Esophagus (tissue), 2 donors: ENCODE measurements at regions not wholly inside any gene's neighbourhood (a gene's known extent, or its start where the extent isn't known, plus 50 kb on each side); places are given as distances from the start of the nearest gene placed in this dataset.

ENCODE experiments used
- H3K27ac ChIP-seq, 2 donors: one replicate each; pipeline ENCODE4 v1.5.1; 2013; ENCODE audit warnings: low read depth in 2 of 2, mild to moderate bottlenecking in 2 of 2, inconsistent platforms in 1 of 2, low read length in 1 of 2, moderate library complexity in 1 of 2
- H3K27me3 ChIP-seq, 2 donors: one replicate each; pipeline ENCODE4 v1.6.1; 2013; ENCODE audit warnings: low read length in 2 of 2, control low read depth in 1 of 2, mild to moderate bottlenecking in 1 of 2; ENCODE audit not compliant: insufficient read depth in 2 of 2, control insufficient read depth in 1 of 2
- H3K36me3 ChIP-seq, 2 donors: one replicate each; pipeline ENCODE4 v1.6.1; 2013; ENCODE audit warnings: low read length in 1 of 2; ENCODE audit not compliant: control insufficient read depth in 2 of 2, insufficient read depth in 2 of 2
- H3K4me1 ChIP-seq, 2 donors: one replicate each; pipeline ENCODE4 v1.6.1; 2013; ENCODE audit warnings: low read length in 1 of 2; ENCODE audit not compliant: control insufficient read depth in 2 of 2, insufficient read depth in 2 of 2
- H3K4me3 ChIP-seq, 2 donors: one replicate each; pipeline ENCODE4 v1.5.1; 2013; ENCODE audit warnings: low read length in 2 of 2, mild to moderate bottlenecking in 2 of 2, low read depth in 1 of 2, moderate library complexity in 1 of 2
- H3K9me3 ChIP-seq, 2 donors: one replicate each; pipeline ENCODE4 v1.6.1; 2013; ENCODE audit warnings: mild to moderate bottlenecking in 2 of 2, low read depth in 1 of 2, low read length in 1 of 2, moderate library complexity in 1 of 2; ENCODE audit not compliant: control insufficient read depth in 2 of 2, insufficient read depth in 1 of 2
- WGBS, 2 donors: extraction: QIAGEN DNeasy Blood & Tissue Kit; methylation state at CpG; one replicate each; pipeline ENCODE4 v1.1.7; 2013; 5-methylcytosine and 5-hydroxymethylcytosine counted together
- donor health status: healthy with polysubstance abuse.
- donor health status: Bipolar disorder and iron deficiency.

- Histone ChIP-seq H3K27ac (no peak overlapping the region), H3K9me3 (no peaks in the 10 kb centered on the region), H3K4me1 (no peaks in the 10 kb centered on the region), H3K27me3 (no peaks in the 10 kb centered on the region), H3K36me3 (no peaks in the 10 kb centered on the region), H3K4me3 (no peak overlapping the region)
- 59 to 66% methylated on average over 4 of the region's 4 CpGs for WGBS, 2 donors
Measured at GRCh38 chr3:171940151-171940649, 97.1 kb downstream of the TMEM212 start.

DNA sequence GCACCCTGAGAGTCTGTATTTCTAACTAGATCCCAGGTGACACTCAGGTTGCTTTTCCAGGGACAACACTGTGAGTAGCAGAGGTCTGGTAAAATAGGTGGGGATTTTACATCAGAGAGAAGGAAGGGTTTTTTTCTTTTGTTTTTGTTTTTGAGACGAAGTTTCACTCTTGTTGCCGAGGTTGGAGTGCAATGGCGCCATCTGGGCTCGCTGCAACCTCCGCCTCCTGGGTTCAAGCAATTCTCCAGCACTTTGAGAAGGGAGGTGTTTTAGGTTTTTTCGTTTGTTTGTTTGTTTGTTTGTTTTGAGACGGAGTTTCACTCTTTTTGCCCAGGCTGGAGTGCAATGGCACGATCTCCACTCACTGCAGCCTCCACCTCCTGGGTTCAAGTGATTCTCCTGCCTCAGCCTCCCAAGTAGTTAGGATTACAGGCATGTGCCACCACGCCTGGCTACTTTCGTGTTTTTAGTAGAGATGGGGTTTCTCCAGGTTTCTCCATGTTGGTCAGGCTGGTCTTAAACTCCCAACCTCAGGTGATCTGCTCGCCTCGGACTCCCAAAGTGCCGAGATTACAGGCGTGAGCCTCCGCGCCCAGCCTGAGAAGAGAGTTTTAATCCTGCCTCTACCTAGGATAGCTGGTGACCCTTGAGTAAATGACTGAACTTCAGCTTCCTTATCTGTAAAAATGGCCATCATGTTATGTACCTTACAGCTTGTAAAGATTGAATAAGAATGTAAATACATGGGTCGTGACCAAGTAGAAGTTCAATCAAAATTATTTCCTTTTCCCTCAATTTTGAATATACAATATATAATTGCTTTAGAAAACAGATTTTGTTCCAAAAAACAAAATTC lies 95.9 kb upstream of the FNDC3B start:
- H3K4me3 ChIP-seq = no peak overlapping the region
- H3K36me3 ChIP-seq = no peaks in the 10 kb centered on the region
- H3K27ac ChIP-seq = no peak overlapping the region
- H3K4me1 ChIP-seq = no peaks in the 10 kb centered on the region
- 90 to 93% methylated on average over 17 of the region's 17 CpGs for WGBS, 2 donors
- no peaks in the 10 kb centered on the region for H3K9me3 ChIP-seq
- no peaks in the 10 kb centered on the region for H3K27me3 ChIP-seq

- H3K27ac ChIP-seq = no peak overlapping the region
- H3K36me3 ChIP-seq = no peaks in the 10 kb centered on the region
- H3K4me1 ChIP-seq = no peaks in the 10 kb centered on the region
- H3K4me3 ChIP-seq = no peak overlapping the region
- no peaks in the 10 kb centered on the region for H3K27me3 ChIP-seq
- 51 to 57% methylated on average over 6 of the region's 6 CpGs for WGBS, 2 donors
- H3K9me3 ChIP-seq = no peaks in the 10 kb centered on the region
Measured at GRCh38 chr3:171944118-171945016, 95.0 kb upstream of the FNDC3B start.

DNA sequence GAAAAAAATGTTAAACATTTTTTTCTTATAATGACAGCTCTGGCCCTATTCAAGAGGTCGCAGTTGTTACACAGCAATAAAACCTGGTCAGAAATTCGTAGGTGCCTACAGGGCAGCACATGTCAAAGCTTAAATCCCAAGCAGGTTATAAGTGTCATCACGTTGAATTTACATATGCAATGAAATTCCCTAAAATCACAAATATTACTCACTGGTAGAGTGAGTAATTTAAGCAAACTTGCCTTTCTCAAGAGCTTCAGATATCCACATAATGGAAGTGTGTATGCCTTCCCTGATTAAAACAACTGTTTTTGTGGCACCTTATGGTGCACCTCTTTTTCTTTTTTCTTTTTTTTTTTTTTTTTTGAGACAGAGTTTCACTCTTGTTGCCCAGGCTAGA lies 90.7 kb upstream of the FNDC3B start:
- H3K9me3 ChIP-seq = no peaks in the 10 kb centered on the region
- no peak overlapping the region for H3K27ac ChIP-seq
- no peaks in the 10 kb centered on the region for H3K27me3 ChIP-seq
- H3K4me3 ChIP-seq = no peak overlapping the region
- H3K36me3 ChIP-seq = no peaks in the 10 kb centered on the region
- WGBS, 2 donors = 70 to 76% methylated on average over 3 of the region's 3 CpGs
- no peaks in the 10 kb centered on the region for H3K4me1 ChIP-seq

DNA sequence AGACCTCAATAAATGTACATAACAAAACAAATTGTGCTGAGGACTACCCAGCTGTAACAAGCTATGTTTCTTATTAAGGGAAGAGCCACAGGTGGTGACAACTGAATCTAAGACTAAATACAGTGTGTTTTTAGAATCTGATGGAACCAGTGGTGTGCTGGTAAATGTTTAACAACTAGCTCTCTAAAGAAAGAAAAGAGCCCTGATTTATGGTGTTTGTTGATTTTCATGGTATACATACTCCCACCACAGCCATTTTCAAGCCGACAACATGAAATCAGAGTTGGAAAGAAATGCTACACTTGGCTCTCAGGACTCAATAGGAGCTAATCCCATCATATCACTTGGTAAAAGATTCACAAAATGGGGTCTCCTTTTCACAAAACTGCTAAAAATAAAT lies 89.8 kb upstream of the FNDC3B start:
- WGBS, 2 donors = 82 to 94% methylated on average over 1 of the region's 1 CpG
- no peaks in the 10 kb centered on the region for H3K9me3 ChIP-seq
- no peaks in the 10 kb centered on the region for H3K27me3 ChIP-seq
- no peak overlapping the region for H3K27ac ChIP-seq
- no peaks in the 10 kb centered on the region for H3K4me1 ChIP-seq
- H3K36me3 ChIP-seq = no peaks in the 10 kb centered on the region
- no peak overlapping the region for H3K4me3 ChIP-seq

- 20 to 52% methylated on average over 1 of the region's 1 CpG for WGBS, 2 donors
Measured at GRCh38 chr3:171950373-171950772, 89.0 kb upstream of the FNDC3B start.

DNA sequence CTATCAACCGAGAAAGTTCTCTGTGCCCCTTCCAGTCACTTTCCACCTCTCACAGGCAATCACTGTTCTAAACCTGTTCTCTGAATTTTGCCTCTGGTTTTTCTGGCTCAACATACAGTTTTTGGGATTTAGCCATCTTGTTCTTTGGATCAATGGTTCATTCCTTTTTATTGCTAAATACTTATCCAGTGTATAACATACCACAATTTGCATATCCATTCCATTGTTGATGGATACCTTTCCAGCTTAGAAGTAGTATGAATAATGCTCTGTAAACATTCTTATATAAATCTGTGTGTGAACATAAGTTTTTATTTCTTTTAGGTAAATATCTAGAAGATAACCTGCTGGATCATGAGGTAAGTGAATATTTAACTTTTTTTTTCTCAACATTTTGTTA lies 87.8 kb upstream of the FNDC3B start:
- H3K27ac ChIP-seq = no peak overlapping the region
- no peaks in the 10 kb centered on the region for H3K36me3 ChIP-seq
- 57 to 64% methylated on average over 1 of the region's 1 CpG for WGBS, 2 donors
- no peaks in the 10 kb centered on the region for H3K9me3 ChIP-seq
- H3K4me1 ChIP-seq = no peaks in the 10 kb centered on the region
- no peak overlapping the region for H3K4me3 ChIP-seq
- H3K27me3 ChIP-seq = no peaks in the 10 kb centered on the region

More at GRCh38 chr3:171950373-171950772, 89.0 kb upstream of the FNDC3B start:
- H3K4me1 ChIP-seq = no peaks in the 10 kb centered on the region
- no peak overlapping the region for H3K27ac ChIP-seq
- H3K36me3 ChIP-seq = no peaks in the 10 kb centered on the region
- H3K9me3 ChIP-seq = no peaks in the 10 kb centered on the region
- no peaks in the 10 kb centered on the region for H3K27me3 ChIP-seq
- no peak overlapping the region for H3K4me3 ChIP-seq

- Histone ChIP-seq H3K4me3 (no peak overlapping the region), H3K9me3 (no peaks in the 10 kb centered on the region), H3K27ac (no peak overlapping the region), H3K36me3 (no peaks in the 10 kb centered on the region), H3K4me1 (no peaks in the 10 kb centered on the region), H3K27me3 (no peaks in the 10 kb centered on the region)
- 57 to 71% methylated on average over 7 of the region's 7 CpGs for WGBS, 2 donors
Measured at GRCh38 chr3:171953301-171954022, 85.9 kb upstream of the FNDC3B start.

DNA sequence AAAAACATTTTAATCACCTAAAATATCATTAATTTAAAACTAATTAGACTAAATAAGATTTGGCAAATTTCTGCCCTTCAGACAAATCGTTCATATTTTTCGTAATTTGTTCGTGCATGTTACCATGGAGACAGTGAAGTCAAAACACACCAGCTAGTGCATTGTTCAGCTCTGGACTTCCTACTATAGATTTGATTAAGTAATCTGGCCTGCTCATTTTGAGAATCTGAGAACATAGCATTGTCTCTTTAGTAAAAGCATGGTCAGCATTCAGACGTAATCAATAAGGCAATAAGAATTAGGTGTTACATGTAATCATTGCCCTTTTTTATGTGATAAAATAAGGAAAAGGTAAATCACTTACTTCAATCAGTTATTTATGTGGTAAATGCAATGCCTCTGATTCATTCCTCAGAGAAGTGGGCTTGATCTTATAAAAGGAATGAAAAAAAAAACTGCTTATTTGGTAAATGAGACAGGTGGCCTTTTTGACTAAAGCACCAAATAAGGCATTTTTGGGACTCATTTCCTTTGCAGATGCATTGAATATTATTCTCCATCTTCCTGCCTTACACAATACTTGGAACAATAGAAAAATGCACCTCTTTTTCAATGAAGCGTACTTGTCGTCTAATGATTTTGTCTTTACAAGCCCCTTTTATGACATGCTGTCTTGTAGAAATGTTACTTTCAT lies 84.5 kb upstream of the FNDC3B start:
- Histone ChIP-seq H3K4me3 (no peak overlapping the region), H3K27ac (no peak overlapping the region), H3K27me3 (no peaks in the 10 kb centered on the region), H3K4me1 (no peaks in the 10 kb centered on the region), H3K36me3 (no peaks in the 10 kb centered on the region), H3K9me3 (no peaks in the 10 kb centered on the region)
- 42 to 44% methylated on average over 6 of the region's 6 CpGs for WGBS, 2 donors
